GM04504 (cell line): ENCODE measurements at regions not wholly inside any gene's neighbourhood (a gene's known extent, or its start where the extent isn't known, plus 50 kb on each side); places are given as distances from the start of the nearest gene placed in this dataset.
"Not testable (repeated sequence)": the region's sequence is repeated elsewhere in the genome, so short reads cannot be mapped to it uniquely, and the experiment has no call there.

Source experiments
- DNase-seq: peaks from one replicate; pipeline ENCODE4 v3.0.0-alpha.2; 2012; ENCODE audit warnings: low read depth

GRCh38 chr4:135050086-135050717, 848.6 kb upstream of the PABPC4L start:
- DNase-seq = no peak

GRCh38 chr4:135032670-135033069, 831.1 kb upstream of the PABPC4L start:
- no peak for DNase-seq

- DNase-seq = no peak
Observed at GRCh38 chr4:135015771-135016170, 814.2 kb upstream of the PABPC4L start.

- DNase-seq = no peak
Observed at GRCh38 chr4:135007400-135007799, 805.8 kb upstream of the PABPC4L start.

GRCh38 chr4:134999169-134999568, 797.6 kb upstream of the PABPC4L start:
- DNase-seq = no peak

DNA sequence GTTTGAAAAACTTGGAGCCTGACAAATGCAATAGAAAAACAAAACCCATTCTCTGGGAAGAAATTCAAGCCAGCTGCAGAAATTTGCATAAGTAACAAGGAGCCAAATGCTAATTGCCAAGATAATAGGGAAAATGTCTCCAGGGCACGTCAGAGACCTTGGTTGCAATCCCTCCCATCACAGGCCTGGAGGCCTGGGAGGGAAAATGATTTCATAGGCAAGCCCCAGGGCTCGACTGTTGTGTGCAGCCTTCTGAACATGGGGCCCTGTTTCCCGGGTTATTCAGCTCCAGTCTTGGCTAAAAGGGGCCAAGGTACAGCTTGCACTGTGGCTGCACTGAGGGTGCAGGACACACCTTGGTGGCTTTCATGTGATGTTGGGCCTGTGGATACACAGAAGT, 760.4 kb upstream of the PABPC4L start:
- no peak for DNase-seq

DNA sequence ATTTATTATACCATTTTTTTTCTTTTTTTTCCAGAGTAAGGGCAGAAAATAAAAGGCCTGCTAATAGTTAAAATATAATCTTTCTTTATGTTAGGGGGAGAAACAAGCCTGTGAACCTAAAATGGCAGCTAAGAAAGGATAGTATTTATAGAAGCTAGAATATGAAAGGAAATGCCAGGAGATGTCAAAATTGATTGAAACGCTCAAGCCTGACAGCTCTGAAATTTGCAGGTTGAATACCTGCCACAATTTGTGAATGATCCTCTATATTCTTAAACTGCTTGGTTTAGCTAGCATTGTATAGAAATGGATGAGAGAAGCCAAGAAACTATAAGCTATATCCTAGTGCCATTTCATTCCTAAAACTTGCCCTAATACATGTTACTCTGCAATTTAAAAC, 757.3 kb upstream of the PABPC4L start:
- no peak for DNase-seq

GRCh38 chr4:134955059-134955458, 753.5 kb upstream of the PABPC4L start:
- DNase-seq = no peak

DNA sequence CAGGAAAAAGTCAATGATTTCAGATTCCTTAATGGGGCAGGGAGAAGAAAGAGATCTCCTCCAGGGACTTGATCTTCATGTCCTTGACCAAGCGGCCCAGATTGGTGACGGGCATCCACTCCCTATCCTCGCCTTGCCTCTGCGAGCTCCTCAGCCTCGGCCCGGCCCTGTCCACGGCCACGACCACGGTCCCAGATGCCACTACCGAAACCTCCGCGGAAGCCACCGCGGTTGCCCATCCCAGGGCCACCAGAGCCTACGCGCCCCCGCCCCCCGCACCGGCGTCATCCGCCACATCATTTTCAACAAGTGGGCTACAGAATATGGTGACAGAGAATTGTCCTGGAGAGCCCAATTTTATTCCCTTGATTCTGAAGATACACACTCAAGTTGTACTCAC, 751.2 kb upstream of the PABPC4L start:
- no peak for DNase-seq

GRCh38 chr4:134952305-134952704, 750.7 kb upstream of the PABPC4L start:
- DNase-seq = no peak

- DNase-seq = no peak
Observed at GRCh38 chr4:134948110-134948642, 746.6 kb upstream of the PABPC4L start.

DNA sequence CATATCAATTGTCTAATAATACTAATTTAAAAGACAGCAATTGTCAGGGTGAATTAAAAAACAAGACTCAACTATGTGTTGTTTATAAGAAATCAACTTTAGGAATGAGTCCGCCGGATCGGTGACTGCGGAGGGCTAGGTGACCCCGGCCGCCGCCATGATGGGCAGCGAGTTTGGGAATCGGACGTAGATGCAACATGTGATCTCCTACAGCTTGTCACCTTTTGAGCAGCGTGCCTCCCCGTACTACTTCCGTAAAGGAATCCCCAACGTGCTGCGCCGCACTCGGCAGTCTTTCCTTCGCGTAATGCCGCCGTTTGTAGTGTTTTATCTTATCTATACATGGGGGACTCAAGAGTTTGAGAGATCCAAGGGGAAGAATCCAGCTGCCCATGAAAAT, 742.5 kb upstream of the PABPC4L start:
- no peak for DNase-seq

- DNase-seq = no peak
Observed at GRCh38 chr4:134936014-134936413, 734.4 kb upstream of the PABPC4L start.

- DNase-seq = peak; percentile 3
Observed at GRCh38 chr4:134935320-134935719, 733.7 kb upstream of the PABPC4L start.

- DNase-seq = no peak
Observed at GRCh38 chr4:134934036-134934808, 732.6 kb upstream of the PABPC4L start.

DNA sequence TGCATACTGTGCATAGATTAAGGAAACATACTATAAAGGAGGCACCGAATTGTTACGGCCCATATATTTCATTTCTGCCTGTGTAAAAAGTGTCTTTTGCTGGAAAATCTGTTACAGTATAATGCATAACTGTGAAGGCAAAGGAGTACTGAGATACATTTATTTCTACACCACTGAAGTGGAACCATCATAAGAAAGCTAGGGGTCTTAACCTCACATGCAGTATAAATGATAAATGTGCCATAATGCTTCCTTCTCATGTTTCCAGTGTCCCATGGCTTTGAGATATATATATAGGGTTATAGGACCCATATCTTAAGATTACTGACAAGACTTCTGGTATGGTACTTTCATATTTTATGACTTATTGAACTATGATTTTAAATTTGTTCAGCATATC, 713.8 kb upstream of the PABPC4L start:
- DNase-seq = no peak

GRCh38 chr4:134914250-134914649, 712.7 kb upstream of the PABPC4L start:
- not testable (repeated sequence) for DNase-seq

DNA sequence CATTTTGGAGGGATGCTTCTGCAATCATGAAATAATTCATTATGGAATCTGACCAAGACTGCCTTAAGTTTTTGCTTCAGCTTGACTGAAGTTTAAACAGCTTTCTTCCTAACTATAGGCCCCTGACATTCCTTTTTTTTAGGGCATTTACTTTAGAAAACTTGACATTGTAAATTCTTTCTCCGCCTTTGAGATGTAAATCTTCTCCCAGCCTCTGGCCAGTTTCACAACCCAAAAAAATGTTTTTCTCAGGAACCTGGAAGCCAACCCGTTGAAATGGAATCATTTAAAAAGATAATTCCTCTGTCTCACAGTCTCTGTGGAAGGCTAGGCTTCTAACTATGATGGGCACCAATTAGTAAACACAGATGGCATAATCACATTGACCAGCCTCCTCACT, 710.4 kb upstream of the PABPC4L start:
- no peak for DNase-seq

- DNase-seq = no peak
Observed at GRCh38 chr4:134906404-134907023, 704.9 kb upstream of the PABPC4L start.

DNA sequence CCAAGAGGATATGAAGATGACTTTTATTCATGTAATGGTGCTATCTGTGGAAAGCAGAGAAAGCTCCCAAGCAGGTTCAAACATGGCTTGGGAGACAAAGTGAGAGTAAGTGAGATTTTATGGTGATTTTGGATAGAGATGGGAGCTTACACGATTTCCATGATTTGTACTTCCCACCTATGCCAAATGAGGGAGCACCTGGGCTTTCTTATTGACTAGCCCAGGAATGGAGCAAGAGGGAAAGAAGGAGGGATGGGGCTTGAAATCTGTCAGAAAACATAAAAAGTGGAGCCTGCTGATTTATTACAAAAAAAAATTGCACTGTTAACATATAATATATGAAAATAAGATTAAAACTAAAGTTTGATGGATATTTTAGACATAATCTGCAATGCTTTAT, 703.5 kb upstream of the PABPC4L start:
- no peak for DNase-seq

GRCh38 chr4:134888156-134888555, 686.6 kb upstream of the PABPC4L start:
- no peak for DNase-seq

GRCh38 chr4:134885436-134885835, 683.8 kb upstream of the PABPC4L start:
- DNase-seq = no peak

DNA sequence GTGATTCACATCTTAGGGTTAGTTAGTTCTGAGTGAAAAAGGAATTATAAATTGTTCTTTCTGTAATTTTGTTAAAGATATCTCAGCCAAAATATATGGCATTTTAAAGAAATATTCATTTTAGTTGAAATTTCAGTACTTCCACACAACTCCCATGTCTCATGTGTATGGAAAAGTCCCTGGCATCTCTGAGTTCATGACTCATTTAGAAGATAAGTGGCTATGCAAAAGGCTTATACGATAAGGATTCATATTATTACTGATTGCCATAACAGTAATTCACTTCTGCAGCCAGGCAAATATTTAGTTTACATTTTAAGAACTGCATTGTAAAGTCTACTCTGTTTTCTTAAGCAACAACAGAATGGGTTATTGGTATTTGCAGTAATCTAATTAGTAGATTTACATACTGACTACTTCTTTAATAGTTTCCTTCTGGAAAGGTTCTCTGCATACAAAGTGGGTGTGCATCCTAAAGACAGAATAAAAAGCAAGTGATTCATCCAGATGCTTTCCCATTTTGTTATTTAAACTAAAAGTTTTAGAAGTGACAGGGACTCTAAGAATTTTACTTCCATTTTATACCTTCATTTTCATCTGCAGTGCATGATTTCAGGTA, 682.4 kb upstream of the PABPC4L start:
- DNase-seq = no peak
